CD8-positive, alpha-beta memory T cell (primary cell): ENCODE measurements at regions not wholly inside any gene's neighbourhood (a gene's known extent, or its start where the extent isn't known, plus 50 kb on each side); places are given as distances from the start of the nearest gene placed in this dataset.

Source experiments
- CTCF ChIA-PET: fragments of 350-600 bp; sonication (Branson Sonifier 250); formaldehyde crosslinking; loops from one replicate; lab custom pipeline; 2021; ENCODE audit warnings: antibody characterized with exemption; lab: Charles Lee
- POLR2A ChIA-PET: fragments of 350-600 bp; sonication (Branson Sonifier 250); formaldehyde crosslinking; loops from one replicate; lab custom pipeline; 2021; ENCODE audit warnings: antibody characterized with exemption; lab: Charles Lee
- DNase-seq, 5 donors: peaks; one replicate each; pipeline versions ENCODE4 v3.0.0 to v3.0.0-alpha.2; 2020 to 2022; ENCODE audit warnings: mixed read lengths in 1 of 5
- H3K27ac ChIP-seq: one replicate; pipeline ENCODE4 v1.7.0; 2013; ENCODE audit warnings: low read depth, mild to moderate bottlenecking, low read length, moderate library complexity
- H3K27me3 ChIP-seq: 2 replicates; pipeline ENCODE4 v1.7.0; 2013; ENCODE audit warnings: low read length, mild to moderate bottlenecking; ENCODE audit not compliant: insufficient read depth, poor library complexity, severe bottlenecking
- H3K36me3 ChIP-seq: 2 replicates; pipeline ENCODE4 v1.7.0; 2013; ENCODE audit warnings: mild to moderate bottlenecking, low read length, moderate library complexity; ENCODE audit not compliant: insufficient read depth
- H3K4me1 ChIP-seq: 2 replicates; pipeline ENCODE4 v1.7.0; 2013; ENCODE audit warnings: mild to moderate bottlenecking, low read length, moderate library complexity; ENCODE audit not compliant: insufficient read depth
- H3K4me3 ChIP-seq: 2 replicates; pipeline ENCODE4 v1.7.0; 2013; ENCODE audit warnings: mild to moderate bottlenecking, low read length
- H3K9me3 ChIP-seq: 2 replicates; pipeline ENCODE4 v1.7.0; 2013; ENCODE audit warnings: mild to moderate bottlenecking, low read length
- H3K27ac Mint-ChIP-seq, 8 donors: one replicate each; pipeline ENCODE4 v1.8.0; 2020 to 2021; ENCODE audit warnings: mixed read lengths in 8 of 8, mild to moderate bottlenecking in 6 of 8, inconsistent platforms in 3 of 8, moderate library complexity in 3 of 8
- H3K27me3 Mint-ChIP-seq, 2 donors: one replicate each; pipeline ENCODE4 v1.8.0; 2020 to 2021; ENCODE audit warnings: mixed read lengths in 2 of 2, mild to moderate bottlenecking in 1 of 2, moderate library complexity in 1 of 2
- H3K36me3 Mint-ChIP-seq, 3 donors: one replicate each; pipeline ENCODE4 v1.8.0; 2020 to 2021; ENCODE audit warnings: mixed read lengths in 3 of 3, inconsistent platforms in 1 of 3, mild to moderate bottlenecking in 1 of 3
- H3K4me1 Mint-ChIP-seq, 3 donors: one replicate each; pipeline ENCODE4 v1.8.0; 2020 to 2021; ENCODE audit warnings: mixed read lengths in 3 of 3, inconsistent platforms in 1 of 3, mild to moderate bottlenecking in 1 of 3
- H3K4me3 Mint-ChIP-seq, 7 donors: one replicate each; pipeline ENCODE4 v1.8.0; 2020 to 2021; ENCODE audit warnings: mixed read lengths in 7 of 7, mild to moderate bottlenecking in 6 of 7, moderate library complexity in 4 of 7, inconsistent platforms in 2 of 7
- H3K9me3 Mint-ChIP-seq, 5 donors: one replicate each; pipeline ENCODE4 v1.8.0; 2020 to 2022; ENCODE audit warnings: mixed read lengths in 5 of 5, mild to moderate bottlenecking in 3 of 5, moderate library complexity in 2 of 5, inconsistent platforms in 1 of 5

DNA sequence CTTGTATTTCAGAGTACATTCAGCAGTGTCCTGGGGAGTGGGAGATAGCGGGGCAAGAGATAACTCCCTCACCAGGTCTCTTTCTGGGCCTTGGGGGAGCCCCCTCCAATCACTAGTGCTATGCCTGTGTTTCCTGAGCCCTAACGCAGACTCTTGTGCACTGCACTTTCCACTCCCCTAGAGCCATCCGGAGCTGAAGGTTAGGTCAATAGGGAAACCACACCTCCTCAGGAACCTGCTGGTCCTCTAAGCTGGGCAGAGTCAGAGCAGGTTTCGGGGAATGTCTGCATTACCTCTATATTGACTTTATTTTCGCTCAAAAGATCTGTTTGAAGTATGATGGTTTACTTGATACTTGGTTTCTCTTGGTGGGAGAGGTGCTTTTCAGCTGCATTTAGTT lies 617.0 kb upstream of the ROBO1 start:
- Mint-ChIP-seq H3K4me1 (no peaks in the 10 kb centered on the region), H3K4me3 (no peak overlapping the region), H3K36me3 (no peaks in the 10 kb centered on the region), H3K27ac (no peak overlapping the region), H3K9me3 (peaks cover 6 to 23% (median 19%) of the 10 kb centered on the region in 5 donors), H3K27me3 (no peaks in the 10 kb centered on the region)
- H3K36me3 ChIP-seq: no peaks in the 10 kb centered on the region
- DNase-seq: no peak
- POLR2A ChIA-PET: no interaction called here
- CTCF ChIA-PET: no interaction called here
- no peaks in the 10 kb centered on the region for H3K9me3 ChIP-seq
- no peak overlapping the region for H3K4me3 ChIP-seq
- no peaks in the 10 kb centered on the region for H3K27me3 ChIP-seq
- H3K27ac ChIP-seq: no peak overlapping the region
- H3K4me1 ChIP-seq: no peaks in the 10 kb centered on the region

DNA sequence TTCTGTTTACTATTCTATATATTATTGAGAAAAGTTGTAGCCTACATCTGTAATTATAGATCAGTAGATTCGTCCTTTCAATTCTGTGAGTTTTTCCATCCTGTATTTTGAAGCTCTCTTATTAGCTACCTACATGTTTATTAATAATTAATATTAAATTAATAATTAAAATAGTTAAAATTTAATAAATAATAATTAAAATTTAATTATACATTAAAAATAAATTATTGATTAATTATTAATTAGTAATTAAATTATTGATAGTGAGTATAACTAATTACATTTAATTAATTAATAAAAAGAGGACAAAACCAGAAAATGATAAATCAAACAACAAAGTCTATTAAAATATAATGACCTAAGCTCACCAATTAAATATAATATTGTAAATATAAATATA lies 606.6 kb upstream of the ROBO1 start:
- Mint-ChIP-seq H3K4me1 (no peaks in the 10 kb centered on the region), H3K27me3 (no peaks in the 10 kb centered on the region), H3K4me3 (no peak overlapping the region), H3K36me3 (no peaks in the 10 kb centered on the region), H3K9me3 (peaks cover 0 to 36% (median 5%) of the 10 kb centered on the region in 5 donors), H3K27ac (no peak overlapping the region)
- no peaks in the 10 kb centered on the region for H3K9me3 ChIP-seq
- H3K4me3 ChIP-seq: no peak overlapping the region
- H3K4me1 ChIP-seq: no peaks in the 10 kb centered on the region
- DNase-seq: no peak
- no peaks in the 10 kb centered on the region for H3K36me3 ChIP-seq
- CTCF ChIA-PET: no interaction called here
- H3K27ac ChIP-seq: no peak overlapping the region
- POLR2A ChIA-PET: no interaction called here
- no peaks in the 10 kb centered on the region for H3K27me3 ChIP-seq

DNA sequence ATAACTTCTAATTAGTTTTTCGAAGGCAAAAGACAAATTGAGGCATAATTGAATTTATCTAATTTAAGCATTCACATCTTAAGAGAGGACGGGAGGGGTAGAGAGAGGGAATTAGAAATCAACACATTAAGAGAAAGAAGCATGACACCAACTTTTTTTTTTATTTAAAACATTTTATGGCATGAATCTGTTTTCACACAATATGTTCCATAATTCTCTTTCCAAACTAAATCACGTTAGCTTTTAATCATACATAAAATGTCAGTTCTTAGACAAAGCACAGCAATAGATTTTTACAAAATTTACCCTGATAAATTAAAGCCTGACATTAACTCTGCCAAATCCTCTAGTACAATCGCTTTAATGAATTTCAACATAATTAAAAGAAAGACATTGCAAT lies 600.8 kb upstream of the ROBO1 start:
- ChIA-PET POLR2A (no interaction called here), CTCF (no interaction called here)
- Histone ChIP-seq H3K4me1 (no peaks in the 10 kb centered on the region), H3K36me3 (no peaks in the 10 kb centered on the region), H3K4me3 (no peak overlapping the region), H3K9me3 (peaks cover 7% of the 10 kb centered on the region), H3K27me3 (no peaks in the 10 kb centered on the region), H3K27ac (no peak overlapping the region)
- no peak overlapping the region for H3K27ac Mint-ChIP-seq
- H3K27me3 Mint-ChIP-seq: no peaks in the 10 kb centered on the region
- H3K4me1 Mint-ChIP-seq: no peaks in the 10 kb centered on the region
- H3K4me3 Mint-ChIP-seq: no peak overlapping the region
- peaks cover 4 to 32% (median 7%) of the 10 kb centered on the region in 5 donors for H3K9me3 Mint-ChIP-seq
- no peaks in the 10 kb centered on the region for H3K36me3 Mint-ChIP-seq
- no peak for DNase-seq

DNA sequence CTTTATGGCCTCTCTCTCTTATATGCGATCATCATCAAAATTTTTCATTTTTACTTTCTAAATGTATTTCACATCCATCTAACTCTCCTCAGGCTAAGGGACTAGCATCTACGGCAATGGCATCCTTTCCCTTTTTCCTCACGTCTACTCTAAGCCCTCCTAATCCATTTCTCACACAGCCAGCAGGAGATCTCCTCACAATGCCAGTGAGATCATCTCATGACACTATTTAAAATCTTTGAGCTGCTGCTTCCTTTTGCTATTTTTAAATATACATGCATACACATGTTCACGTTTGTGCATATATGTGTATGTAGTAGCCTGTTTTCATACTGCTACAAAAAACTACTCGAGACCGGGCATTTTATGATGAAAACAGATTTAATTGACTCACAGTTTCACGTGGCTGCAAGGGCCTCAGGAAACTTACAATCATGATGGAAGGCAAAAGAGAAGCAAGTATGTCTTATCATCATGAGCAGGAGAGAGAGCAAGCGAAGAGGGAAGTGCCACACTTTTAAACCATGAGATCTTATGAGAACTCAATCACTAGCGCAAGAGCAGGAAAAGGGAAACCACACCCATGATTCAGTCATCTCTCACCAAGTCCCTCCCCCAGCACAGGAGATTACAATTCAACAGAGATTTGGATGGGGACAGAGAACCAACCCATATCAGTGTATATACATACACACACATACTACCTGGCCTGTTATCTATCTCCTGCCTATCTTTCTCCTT lies 599.2 kb upstream of the ROBO1 start:
- no peak overlapping the region for H3K4me3 ChIP-seq
- H3K27ac Mint-ChIP-seq: no peak overlapping the region
- ChIA-PET CTCF (no interaction called here), POLR2A (no interaction called here)
- no peaks in the 10 kb centered on the region for H3K36me3 Mint-ChIP-seq
- H3K4me1 ChIP-seq: no peaks in the 10 kb centered on the region
- no peaks in the 10 kb centered on the region for H3K27me3 ChIP-seq
- H3K9me3 ChIP-seq: peaks cover 7% of the 10 kb centered on the region
- no peak for DNase-seq
- H3K36me3 ChIP-seq: no peaks in the 10 kb centered on the region
- H3K9me3 Mint-ChIP-seq: peaks cover 4 to 24% (median 11%) of the 10 kb centered on the region in 5 donors
- H3K27ac ChIP-seq: no peak overlapping the region
- H3K4me3 Mint-ChIP-seq: peak overlapping the region in 1 of 7 donors; percentile 46
- no peaks in the 10 kb centered on the region for H3K27me3 Mint-ChIP-seq
- H3K4me1 Mint-ChIP-seq: no peaks in the 10 kb centered on the region

DNA sequence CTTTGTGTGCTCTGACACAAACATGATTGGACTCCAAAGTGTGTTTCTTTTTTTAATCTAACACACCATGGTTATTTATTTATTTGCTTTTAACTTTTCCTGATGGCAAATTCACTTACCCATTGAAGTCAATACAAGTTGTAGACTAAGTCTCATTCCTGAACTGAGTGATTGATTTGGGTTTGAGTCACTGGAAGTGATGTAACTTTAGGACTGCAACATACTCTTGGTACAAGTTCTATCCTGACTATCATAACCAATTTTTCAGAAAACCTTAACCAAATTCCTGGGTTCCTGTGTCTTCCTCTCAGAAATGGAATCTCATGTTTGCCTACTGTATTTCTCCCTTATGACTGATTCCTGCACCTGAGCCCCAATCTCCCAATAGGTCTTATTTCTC lies 590.0 kb upstream of the ROBO1 start:
- Mint-ChIP-seq H3K27me3 (no peaks in the 10 kb centered on the region), H3K4me3 (no peak overlapping the region), H3K27ac (no peak overlapping the region), H3K4me1 (no peaks in the 10 kb centered on the region), H3K36me3 (no peaks in the 10 kb centered on the region), H3K9me3 (peaks cover 4 to 44% (median 15%) of the 10 kb centered on the region in 5 donors)
- Histone ChIP-seq H3K27ac (no peak overlapping the region), H3K4me3 (no peak overlapping the region), H3K9me3 (no peaks in the 10 kb centered on the region), H3K4me1 (no peaks in the 10 kb centered on the region), H3K27me3 (no peaks in the 10 kb centered on the region), H3K36me3 (no peaks in the 10 kb centered on the region)
- CTCF ChIA-PET: no interaction called here
- no peak for DNase-seq
- POLR2A ChIA-PET: no interaction called here

DNA sequence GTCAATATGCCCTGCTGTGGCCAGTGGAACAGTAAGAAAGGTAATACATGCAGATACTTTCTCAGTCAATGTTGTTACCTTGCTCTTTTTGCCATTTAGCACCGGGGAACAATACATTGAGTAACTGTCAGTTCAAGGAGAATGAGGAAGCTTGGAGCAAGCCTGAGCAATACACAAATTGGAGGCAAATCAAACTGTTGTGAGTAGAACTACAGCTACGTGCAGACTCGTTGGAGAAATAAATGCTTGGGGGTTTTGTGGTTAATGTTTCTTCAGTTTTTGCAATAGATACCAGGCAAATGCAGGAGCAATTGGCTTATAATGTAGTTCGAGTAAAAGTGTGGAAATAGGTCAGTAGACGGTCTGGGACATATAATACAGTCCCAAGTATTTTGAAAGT lies 587.3 kb upstream of the ROBO1 start:
- no peak for DNase-seq
- Histone ChIP-seq H3K9me3 (no peaks in the 10 kb centered on the region), H3K27me3 (no peaks in the 10 kb centered on the region), H3K27ac (no peak overlapping the region), H3K4me3 (no peak overlapping the region), H3K4me1 (no peaks in the 10 kb centered on the region), H3K36me3 (no peaks in the 10 kb centered on the region)
- H3K36me3 Mint-ChIP-seq: no peaks in the 10 kb centered on the region
- H3K4me1 Mint-ChIP-seq: no peaks in the 10 kb centered on the region
- no peaks in the 10 kb centered on the region for H3K27me3 Mint-ChIP-seq
- POLR2A ChIA-PET: no interaction called here
- H3K4me3 Mint-ChIP-seq: no peak overlapping the region
- H3K27ac Mint-ChIP-seq: no peak overlapping the region
- H3K9me3 Mint-ChIP-seq: peaks cover 6 to 47% (median 15%) of the 10 kb centered on the region in 5 donors
- CTCF ChIA-PET: no interaction called here

DNA sequence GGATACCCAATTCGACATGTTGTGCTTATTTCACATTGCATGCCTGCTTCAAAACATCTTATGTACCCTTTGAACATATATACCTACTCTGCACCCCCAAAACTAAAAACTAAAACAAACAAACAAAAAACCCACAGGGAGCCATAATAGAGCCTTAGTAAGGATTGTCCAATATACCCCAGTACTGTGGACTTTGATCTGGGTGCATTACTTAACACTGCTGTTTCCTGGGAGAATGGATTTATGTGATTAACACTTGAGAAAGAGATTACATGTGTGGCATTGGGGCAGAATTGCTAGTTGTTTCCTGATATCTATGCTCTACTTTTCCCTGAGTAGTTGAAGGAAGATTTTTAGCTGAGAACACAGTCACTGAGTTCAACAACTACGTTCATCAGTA lies 583.4 kb upstream of the ROBO1 start:
- Histone ChIP-seq H3K4me3 (no peak overlapping the region), H3K27me3 (no peaks in the 10 kb centered on the region), H3K4me1 (no peaks in the 10 kb centered on the region), H3K27ac (no peak overlapping the region), H3K36me3 (no peaks in the 10 kb centered on the region), H3K9me3 (no peaks in the 10 kb centered on the region)
- H3K4me3 Mint-ChIP-seq: no peak overlapping the region
- H3K27ac Mint-ChIP-seq: no peak overlapping the region
- peaks cover 11 to 27% (median 17%) of the 10 kb centered on the region in 5 donors for H3K9me3 Mint-ChIP-seq
- no peaks in the 10 kb centered on the region for H3K4me1 Mint-ChIP-seq
- H3K36me3 Mint-ChIP-seq: no peaks in the 10 kb centered on the region
- POLR2A ChIA-PET: no interaction called here
- no peaks in the 10 kb centered on the region for H3K27me3 Mint-ChIP-seq
- DNase-seq: no peak
- CTCF ChIA-PET: no interaction called here

DNA sequence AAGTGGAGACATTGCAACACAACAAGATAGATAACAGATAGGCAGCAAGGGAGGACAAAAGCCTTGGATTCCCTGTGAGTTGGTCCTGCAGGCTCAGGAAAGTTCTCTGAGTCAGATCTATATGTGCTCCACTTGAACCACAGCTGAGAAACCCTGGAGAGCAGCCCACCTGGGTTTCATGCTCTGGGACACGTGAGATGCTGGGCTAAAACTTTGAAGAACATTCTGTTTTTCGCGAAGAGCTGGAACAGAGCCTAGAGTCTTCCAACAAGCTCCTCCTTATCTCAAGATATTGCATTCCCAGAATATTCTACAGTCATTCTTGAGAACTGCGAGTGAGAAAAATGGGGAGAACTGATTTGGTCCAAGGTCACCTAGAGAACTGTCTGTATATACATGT lies 583.0 kb upstream of the ROBO1 start:
- H3K27me3 Mint-ChIP-seq: no peaks in the 10 kb centered on the region
- no peak overlapping the region for H3K4me3 Mint-ChIP-seq
- peaks cover 11 to 27% (median 17%) of the 10 kb centered on the region in 5 donors for H3K9me3 Mint-ChIP-seq
- no peak overlapping the region for H3K27ac Mint-ChIP-seq
- no peak overlapping the region for H3K4me3 ChIP-seq
- H3K36me3 ChIP-seq: no peaks in the 10 kb centered on the region
- DNase-seq: no peak
- POLR2A ChIA-PET: no interaction called here
- H3K9me3 ChIP-seq: no peaks in the 10 kb centered on the region
- no peaks in the 10 kb centered on the region for H3K4me1 ChIP-seq
- H3K27ac ChIP-seq: no peak overlapping the region
- CTCF ChIA-PET: no interaction called here
- no peaks in the 10 kb centered on the region for H3K36me3 Mint-ChIP-seq
- no peaks in the 10 kb centered on the region for H3K4me1 Mint-ChIP-seq
- H3K27me3 ChIP-seq: no peaks in the 10 kb centered on the region
